Spleen (tissue), 11 donors: ENCODE measurements at regions not wholly inside any gene's neighbourhood (a gene's known extent, or its start where the extent isn't known, plus 50 kb on each side); places are given as distances from the start of the nearest gene placed in this dataset.

Source experiments
- DNase-seq: peaks from one replicate; pipeline ENCODE4 v3.0.0-alpha.2; 2020
- H3K27ac ChIP-seq, 8 donors: fragments of 200-600 bp; sonication (generic) in 7 of 8; 1 replicate in 4 of 8; 2 replicates in 4 of 8; pipeline versions ENCODE4 v1.5.0 to v1.8.0; 2016 to 2021; ENCODE audit warnings: inconsistent platforms in 4 of 8, mild to moderate bottlenecking in 4 of 8, moderate library complexity in 1 of 8
- H3K27me3 ChIP-seq, 7 donors: fragments of 200-600 bp; sonication (generic) in 6 of 7; replicated peaks in 1 of 7; 1 replicate in 4 of 7; 2 replicates in 3 of 7; pipeline versions ENCODE4 v1.5.0 to v1.8.0; 2016 to 2021; ENCODE audit warnings: inconsistent platforms in 3 of 7, mild to moderate bottlenecking in 1 of 7
- H3K36me3 ChIP-seq, 6 donors: fragments of 200-600 bp; sonication (generic) in 5 of 6; 1 replicate in 4 of 6; 2 replicates in 2 of 6; pipeline versions ENCODE4 v1.5.0 to v1.8.0; 2016 to 2021; ENCODE audit warnings: inconsistent platforms in 2 of 6
- H3K4me1 ChIP-seq, 6 donors: fragments of 200-600 bp; sonication (generic) in 5 of 6; 1 replicate in 3 of 6; 2 replicates in 3 of 6; pipeline versions ENCODE4 v1.5.0 to v1.8.0; 2016 to 2021; ENCODE audit warnings: inconsistent platforms in 3 of 6
- H3K4me3 ChIP-seq, 8 donors: fragments of 200-600 bp; sonication (generic) in 7 of 8; 1 replicate in 4 of 8; 2 replicates in 4 of 8; pipeline versions ENCODE4 v1.5.0 to v1.8.0; 2016 to 2021; ENCODE audit warnings: inconsistent platforms in 4 of 8, mild to moderate bottlenecking in 4 of 8, moderate library complexity in 2 of 8
- H3K9me3 ChIP-seq, 8 donors: fragments of 200-600 bp; sonication (generic) in 7 of 8; 1 replicate in 4 of 8; 2 replicates in 4 of 8; pipeline versions ENCODE4 v1.5.0 to v1.8.0; 2016 to 2021; ENCODE audit warnings: inconsistent platforms in 4 of 8
- CTCF ChIP-seq, 11 experiments: fragments of 200-600 bp in 7 of 11; fragments of 450-650 bp in 4 of 11; sonication (generic) in 4 of 11; IDR thresholded peaks in 8 of 11; conservative IDR thresholded peaks in 3 of 11; 1 replicate in 7 of 11; 2 replicates in 4 of 11; pipeline versions ENCODE4 v1.4.0 to v1.8.0; 2016 to 2021; ENCODE audit warnings: antibody characterized with exemption in 11 of 11, inconsistent platforms in 4 of 11, mild to moderate bottlenecking in 1 of 11
- POLR2A ChIP-seq, 3 donors: fragments of 450-650 bp; IDR thresholded peaks; one replicate each; pipeline ENCODE4 v1.5.1; 2017; ENCODE audit warnings: antibody characterized with exemption in 3 of 3, mild to moderate bottlenecking in 1 of 3
- POLR2AphosphoS5 ChIP-seq, 3 donors: sonication (generic); formaldehyde crosslinking; IDR thresholded peaks; one replicate each; pipeline ENCODE4 v1.5.1; 2017; ENCODE audit warnings: antibody characterized with exemption in 3 of 3
- WGBS, 5 donors: extraction: QIAGEN DNeasy Blood & Tissue Kit in 3 of 5; methylation state at CpG; one replicate each; pipeline versions ENCODE4 v1.1.5 to v1.1.7; 2013 to 2018; 5-methylcytosine and 5-hydroxymethylcytosine counted together
- intact Hi-C: fragments of 100-400 bp; cut with DNase I; formaldehyde crosslinking; loops from one replicate; pipeline ENCODE4 v1.15.0; 2023; ENCODE audit warnings: low total_unique reads
- donor health status: healthy with polysubstance abuse.
- donor health status: DM: no; HTN: no; CAD: no; lungs with moderate emphysema.
- donor health status: DM: no; HTN: no; CAD: no.
- donor health status: Bipolar disorder and iron deficiency.
- donor health status: healthy.
- donor health status: DM: no; HTN: no; CAD: no.
- donor health status: DM: yes; HTN: yes; CAD: no.

- Histone ChIP-seq H3K4me1 (peaks cover 0 to 19% (median 9%) of the 10 kb centered on the region in 6 donors), H3K27me3 (no peaks in the 10 kb centered on the region), H3K36me3 (no peaks in the 10 kb centered on the region), H3K27ac (no peak overlapping the region), H3K9me3 (no peaks in the 10 kb centered on the region), H3K4me3 (no peak overlapping the region)
- intact Hi-C loops: no loop called here
- WGBS, 5 donors: 87 to 94% (median 92%) methylated on average over 4 of the region's 4 CpGs
- no peak for TF ChIP-seq POLR2AphosphoS5 (IDR thresholded peaks at IDR 0.05)
- TF ChIP-seq CTCF (IDR thresholded peaks at IDR 0.05 in 8 of 11, conservative IDR thresholded peaks at IDR 0.05 in 3 of 11): no peak
- no peak for TF ChIP-seq POLR2A (IDR thresholded peaks at IDR 0.05)
- DNase-seq: no peak
Observed at GRCh38 chr15:29455530-29455929, 185.9 kb upstream of the NSMCE3 start.

DNA sequence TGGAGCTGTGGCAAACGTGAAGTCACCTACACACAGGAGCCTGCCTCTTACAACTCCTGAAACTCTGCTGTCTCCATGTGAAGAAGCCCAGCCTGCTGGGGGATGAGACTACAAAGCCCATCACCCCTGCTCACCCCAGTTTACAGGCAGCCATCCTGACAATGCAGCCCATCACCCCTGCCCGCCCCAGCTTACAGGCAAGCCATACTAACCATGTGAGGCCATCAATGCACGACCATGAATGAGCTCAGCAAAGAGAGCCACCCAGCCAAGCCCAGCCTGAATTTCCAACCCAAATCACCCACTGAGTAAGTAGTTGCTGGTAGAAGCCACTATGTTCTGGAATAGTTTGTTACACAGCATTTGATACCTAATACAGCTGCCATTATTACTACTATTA, 185.4 kb upstream of the NSMCE3 start:
- intact Hi-C loops: no loop called here
- Histone ChIP-seq H3K36me3 (no peaks in the 10 kb centered on the region), H3K27ac (no peak overlapping the region), H3K4me3 (no peak overlapping the region), H3K27me3 (no peaks in the 10 kb centered on the region), H3K9me3 (no peaks in the 10 kb centered on the region), H3K4me1 (peaks cover 0 to 19% (median 9%) of the 10 kb centered on the region in 6 donors)
- no peak for DNase-seq
- 77 to 88% (median 81%) methylated on average over 3 of the region's 3 CpGs for WGBS, 5 donors
- TF ChIP-seq POLR2AphosphoS5 (IDR thresholded peaks at IDR 0.05): no peak
- no peak for TF ChIP-seq POLR2A (IDR thresholded peaks at IDR 0.05)
- no peak for TF ChIP-seq CTCF (IDR thresholded peaks at IDR 0.05 in 8 of 11, conservative IDR thresholded peaks at IDR 0.05 in 3 of 11)

DNA sequence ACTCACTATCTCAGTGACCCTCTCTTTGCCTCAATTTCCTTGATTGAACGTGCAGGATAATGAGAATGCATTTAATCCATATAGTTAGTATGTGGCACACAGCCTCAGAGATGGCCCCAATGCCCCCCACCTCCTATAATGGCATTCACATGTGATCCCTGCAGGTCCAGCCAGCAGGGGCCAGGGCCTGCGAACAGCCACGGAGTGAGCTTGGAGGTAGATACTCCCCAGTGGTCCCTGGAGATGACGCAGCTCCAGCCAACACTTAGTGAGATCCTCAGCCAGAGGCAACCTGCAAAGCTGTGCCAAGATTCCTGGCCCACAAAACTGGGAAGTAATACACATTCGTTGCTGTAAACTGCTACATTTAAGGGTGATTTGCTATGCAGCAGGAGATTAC, 184.9 kb upstream of the NSMCE3 start:
- Histone ChIP-seq H3K4me1 (peaks cover 0 to 19% (median 9%) of the 10 kb centered on the region in 6 donors), H3K27ac (no peak overlapping the region), H3K9me3 (no peaks in the 10 kb centered on the region), H3K4me3 (no peak overlapping the region), H3K36me3 (no peaks in the 10 kb centered on the region), H3K27me3 (no peaks in the 10 kb centered on the region)
- 77 to 91% (median 87%) methylated on average over 5 of the region's 5 CpGs for WGBS, 5 donors
- intact Hi-C loops: no loop called here
- TF ChIP-seq CTCF (IDR thresholded peaks at IDR 0.05 in 8 of 11, conservative IDR thresholded peaks at IDR 0.05 in 3 of 11) (no peak), POLR2A (IDR thresholded peaks at IDR 0.05) (no peak), POLR2AphosphoS5 (IDR thresholded peaks at IDR 0.05) (no peak)
- no peak for DNase-seq

DNA sequence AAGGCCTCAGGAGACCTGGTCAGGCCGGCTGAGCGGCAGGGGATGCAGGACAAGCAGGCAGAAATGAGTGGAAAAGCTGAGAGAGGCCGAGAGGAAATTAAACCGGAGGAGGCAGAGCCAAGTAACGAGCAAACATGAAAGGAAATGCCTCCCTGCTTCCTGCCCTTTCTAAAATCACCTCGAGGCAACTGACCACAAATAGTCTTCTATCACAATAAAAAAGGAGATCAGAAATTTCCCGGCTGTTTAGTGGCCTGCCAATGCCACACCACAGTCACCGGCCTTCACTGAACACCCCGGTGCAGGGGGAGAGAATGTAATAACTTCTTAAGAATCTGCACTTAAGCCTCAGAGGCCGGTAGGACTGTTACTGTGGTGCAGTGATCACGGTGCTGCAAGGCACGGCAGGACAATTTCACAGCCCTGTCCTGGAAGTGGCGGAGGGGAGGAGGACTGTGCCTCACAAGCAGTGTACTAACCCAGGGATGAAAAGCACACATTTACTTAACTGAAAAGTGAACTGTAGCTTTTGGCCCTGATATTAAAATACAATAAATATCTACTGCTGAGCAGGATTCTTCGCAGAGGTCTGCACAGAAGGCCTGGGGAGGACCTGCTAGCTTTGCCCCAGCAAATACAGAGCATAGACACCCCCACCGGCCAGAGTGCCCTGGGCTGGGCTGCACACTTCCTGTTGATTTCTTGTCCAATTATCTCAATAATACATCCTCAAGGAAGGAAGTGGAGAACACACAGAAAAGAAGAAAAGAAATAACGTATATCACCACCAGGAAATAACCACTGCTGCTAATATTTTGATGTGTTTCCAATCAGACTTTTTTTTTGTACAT, 183.5 kb upstream of the NSMCE3 start:
- no peak for TF ChIP-seq CTCF (IDR thresholded peaks at IDR 0.05 in 8 of 11, conservative IDR thresholded peaks at IDR 0.05 in 3 of 11)
- no peak for TF ChIP-seq POLR2A (IDR thresholded peaks at IDR 0.05)
- no peak for TF ChIP-seq POLR2AphosphoS5 (IDR thresholded peaks at IDR 0.05)
- peak overlapping the region in 4 of 8 donors; percentile 6 to 38 (median 33) for H3K27ac ChIP-seq

More for the DNA sequence above, 183.5 kb upstream of the NSMCE3 start:
- H3K4me3 ChIP-seq: no peak overlapping the region
- DNase-seq: no peak
- H3K9me3 ChIP-seq: no peaks in the 10 kb centered on the region
- H3K27me3 ChIP-seq: no peaks in the 10 kb centered on the region
- intact Hi-C loops: no loop called here
- 14 to 19% (median 16%) methylated on average over 16 of the region's 16 CpGs for WGBS, 5 donors
- peaks cover 0 to 19% (median 9%) of the 10 kb centered on the region in 6 donors for H3K4me1 ChIP-seq
- no peaks in the 10 kb centered on the region for H3K36me3 ChIP-seq
